ENCODE measurements at regions not wholly inside any gene's neighbourhood (a gene's known extent, or its start where the extent isn't known, plus 50 kb on each side); places are given as distances from the start of the nearest gene placed in this dataset.

DNA sequence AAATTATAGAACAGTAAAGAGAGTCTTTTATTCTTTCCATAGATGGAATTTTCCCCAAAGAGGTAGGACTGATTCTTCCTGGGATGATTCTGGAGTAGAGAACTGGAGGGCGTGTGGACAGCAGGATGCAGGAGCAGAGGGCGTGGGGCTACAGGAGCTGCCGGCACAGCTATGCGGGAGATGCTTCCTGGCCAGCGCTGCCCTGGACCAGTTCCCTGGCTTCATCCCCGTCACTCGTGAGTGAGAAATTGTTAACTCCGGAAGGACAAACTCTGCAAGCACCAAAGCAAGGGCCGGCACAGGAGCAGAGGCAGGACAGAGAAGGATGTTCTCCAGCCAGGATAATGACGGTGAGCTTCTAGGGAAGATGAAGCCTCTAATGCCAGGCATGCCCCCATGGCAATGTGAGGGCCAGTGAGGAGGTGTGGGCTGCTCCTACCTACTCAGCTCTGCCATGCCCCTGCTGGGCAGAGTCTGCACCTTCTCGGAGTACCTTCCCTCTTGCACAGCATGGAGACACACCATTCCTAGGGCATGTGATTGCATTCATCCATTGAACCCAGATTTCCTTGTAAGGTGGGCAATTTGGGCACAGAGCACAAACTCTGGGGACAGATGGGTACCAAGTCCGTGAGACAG lies 760.9 kb upstream of the IGFBP3 start:
- TF ChIP-seq POLR2A (IDR thresholded peaks at IDR 0.05; ENCODE audit: low read depth, low read length) (no peak), CHD1 (IDR thresholded peaks at IDR 0.05; ENCODE audit: low read depth, low read length) (no peak), MAZ (IDR thresholded peaks at IDR 0.05; ENCODE audit: borderline replicate concordance, low read depth, low read length) (no peak), NFE2L2 (IDR thresholded peaks at IDR 0.05; ENCODE audit: low read depth, low read length) (no peak), MXI1 (IDR thresholded peaks at IDR 0.05; ENCODE audit: borderline replicate concordance, low read depth, low read length) (no peak), RAD21 (IDR thresholded peaks at IDR 0.05; ENCODE audit: low read length) (no peak), RCOR1 (IDR thresholded peaks at IDR 0.05; ENCODE audit: insufficient replicate concordance, low read length) (no peak), BHLHE40 (IDR thresholded peaks at IDR 0.05; ENCODE audit: low read depth, low read length) (no peak), SMC3 (IDR thresholded peaks at IDR 0.05; ENCODE audit: low read depth, low read length) (no peak), FOS (IDR thresholded peaks at IDR 0.05; ENCODE audit: low read depth, low read length) (no peak)
- TF ChIP-seq, protein P1, sequence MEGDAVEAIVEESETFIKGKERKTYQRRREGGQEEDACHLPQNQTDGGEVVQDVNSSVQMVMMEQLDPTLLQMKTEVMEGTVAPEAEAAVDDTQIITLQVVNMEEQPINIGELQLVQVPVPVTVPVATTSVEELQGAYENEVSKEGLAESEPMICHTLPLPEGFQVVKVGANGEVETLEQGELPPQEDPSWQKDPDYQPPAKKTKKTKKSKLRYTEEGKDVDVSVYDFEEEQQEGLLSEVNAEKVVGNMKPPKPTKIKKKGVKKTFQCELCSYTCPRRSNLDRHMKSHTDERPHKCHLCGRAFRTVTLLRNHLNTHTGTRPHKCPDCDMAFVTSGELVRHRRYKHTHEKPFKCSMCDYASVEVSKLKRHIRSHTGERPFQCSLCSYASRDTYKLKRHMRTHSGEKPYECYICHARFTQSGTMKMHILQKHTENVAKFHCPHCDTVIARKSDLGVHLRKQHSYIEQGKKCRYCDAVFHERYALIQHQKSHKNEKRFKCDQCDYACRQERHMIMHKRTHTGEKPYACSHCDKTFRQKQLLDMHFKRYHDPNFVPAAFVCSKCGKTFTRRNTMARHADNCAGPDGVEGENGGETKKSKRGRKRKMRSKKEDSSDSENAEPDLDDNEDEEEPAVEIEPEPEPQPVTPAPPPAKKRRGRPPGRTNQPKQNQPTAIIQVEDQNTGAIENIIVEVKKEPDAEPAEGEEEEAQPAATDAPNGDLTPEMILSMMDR (conservative IDR thresholded peaks at IDR 0.05; ENCODE audit: low read depth, low read length), result no peak
- TF ChIP-seq, protein P2, sequence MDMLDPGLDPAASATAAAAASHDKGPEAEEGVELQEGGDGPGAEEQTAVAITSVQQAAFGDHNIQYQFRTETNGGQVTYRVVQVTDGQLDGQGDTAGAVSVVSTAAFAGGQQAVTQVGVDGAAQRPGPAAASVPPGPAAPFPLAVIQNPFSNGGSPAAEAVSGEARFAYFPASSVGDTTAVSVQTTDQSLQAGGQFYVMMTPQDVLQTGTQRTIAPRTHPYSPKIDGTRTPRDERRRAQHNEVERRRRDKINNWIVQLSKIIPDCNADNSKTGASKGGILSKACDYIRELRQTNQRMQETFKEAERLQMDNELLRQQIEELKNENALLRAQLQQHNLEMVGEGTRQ (IDR thresholded peaks at IDR 0.05; ENCODE audit: low read depth, low read length), result no peak

Measured in IMR-90 (cell line).